ENCODE measurements at regions not wholly inside any gene's neighbourhood (a gene's known extent, or its start where the extent isn't known, plus 50 kb on each side); places are given as distances from the start of the nearest gene placed in this dataset.

GRCh38 chr2:235377176-235377575 lies 116.7 kb upstream of the AGAP1 start:
- H3K27ac ChIP-seq (ENCODE audit: low read depth in 2 of 2, low read length in 2 of 2), result no peak overlapping the region
- no peaks in the 10 kb centered on the region for H3K36me3 ChIP-seq (ENCODE audit: control insufficient read depth in 2 of 3, insufficient read depth in 3 of 3, low read length in 3 of 3)
- H3K9ac ChIP-seq (ENCODE audit: low read length in 3 of 3), result no peak overlapping the region
- H3K4me1 ChIP-seq (ENCODE audit: control insufficient read depth in 2 of 3, insufficient read depth in 2 of 3, low read depth in 1 of 3, low read length in 3 of 3), result no peaks in the 10 kb centered on the region
- H3K27me3 ChIP-seq (ENCODE audit: control insufficient read depth, insufficient read depth, low read length), result no peaks in the 10 kb centered on the region
- FAIRE-seq (no peak), DNase-seq (no peak)
- no peak overlapping the region for H3K4me3 ChIP-seq (ENCODE audit: low read length in 3 of 3)
- intact Hi-C loops (cut with DNase I), result no loop called here
- H3K9me3 ChIP-seq (ENCODE audit: control insufficient read depth in 2 of 3, insufficient read depth in 1 of 3, low read length in 3 of 3), result no peaks in the 10 kb centered on the region
- TF ChIP-seq, protein P1, sequence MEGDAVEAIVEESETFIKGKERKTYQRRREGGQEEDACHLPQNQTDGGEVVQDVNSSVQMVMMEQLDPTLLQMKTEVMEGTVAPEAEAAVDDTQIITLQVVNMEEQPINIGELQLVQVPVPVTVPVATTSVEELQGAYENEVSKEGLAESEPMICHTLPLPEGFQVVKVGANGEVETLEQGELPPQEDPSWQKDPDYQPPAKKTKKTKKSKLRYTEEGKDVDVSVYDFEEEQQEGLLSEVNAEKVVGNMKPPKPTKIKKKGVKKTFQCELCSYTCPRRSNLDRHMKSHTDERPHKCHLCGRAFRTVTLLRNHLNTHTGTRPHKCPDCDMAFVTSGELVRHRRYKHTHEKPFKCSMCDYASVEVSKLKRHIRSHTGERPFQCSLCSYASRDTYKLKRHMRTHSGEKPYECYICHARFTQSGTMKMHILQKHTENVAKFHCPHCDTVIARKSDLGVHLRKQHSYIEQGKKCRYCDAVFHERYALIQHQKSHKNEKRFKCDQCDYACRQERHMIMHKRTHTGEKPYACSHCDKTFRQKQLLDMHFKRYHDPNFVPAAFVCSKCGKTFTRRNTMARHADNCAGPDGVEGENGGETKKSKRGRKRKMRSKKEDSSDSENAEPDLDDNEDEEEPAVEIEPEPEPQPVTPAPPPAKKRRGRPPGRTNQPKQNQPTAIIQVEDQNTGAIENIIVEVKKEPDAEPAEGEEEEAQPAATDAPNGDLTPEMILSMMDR (IDR thresholded peaks at IDR 0.05; ENCODE audit: borderline replicate concordance, extremely low read depth, insufficient read depth), result no peak

DNA sequence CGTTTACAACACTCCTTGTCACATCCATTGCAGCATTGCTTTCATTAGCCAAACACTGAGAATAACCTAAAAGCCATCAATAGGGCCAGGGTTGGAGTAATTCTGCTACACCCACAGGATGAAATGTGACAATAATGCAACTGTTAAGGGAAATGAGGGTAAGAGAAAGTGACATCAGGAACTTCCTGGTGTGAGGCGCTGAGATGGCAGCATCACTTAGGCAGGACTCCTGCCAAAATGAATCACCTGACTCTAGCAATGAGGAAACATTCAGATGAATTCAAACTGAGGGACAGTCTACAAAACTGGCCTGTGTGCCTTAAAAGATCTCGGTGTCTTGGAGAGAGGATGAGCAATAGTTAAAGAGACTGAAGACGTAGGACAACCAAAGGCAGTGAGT lies 115.6 kb upstream of the AGAP1 start:
- H3K27ac ChIP-seq (ENCODE audit: low read depth in 2 of 2, low read length in 2 of 2), result no peak overlapping the region
- TF ChIP-seq, protein P1 (IDR thresholded peaks at IDR 0.05; ENCODE audit: borderline replicate concordance, extremely low read depth, insufficient read depth), result no peak
- no peaks in the 10 kb centered on the region for H3K36me3 ChIP-seq (ENCODE audit: control insufficient read depth in 2 of 3, insufficient read depth in 3 of 3, low read length in 3 of 3)
- H3K4me3 ChIP-seq (ENCODE audit: low read length in 3 of 3), result no peak overlapping the region
- no peaks in the 10 kb centered on the region for H3K27me3 ChIP-seq (ENCODE audit: control insufficient read depth, insufficient read depth, low read length)
- H3K4me1 ChIP-seq (ENCODE audit: control insufficient read depth in 2 of 3, insufficient read depth in 2 of 3, low read depth in 1 of 3, low read length in 3 of 3), result no peaks in the 10 kb centered on the region
- intact Hi-C loops (cut with DNase I), result no loop called here
- H3K9ac ChIP-seq (ENCODE audit: low read length in 3 of 3), result no peak overlapping the region
- FAIRE-seq (no peak), DNase-seq (no peak)
- H3K9me3 ChIP-seq (ENCODE audit: control insufficient read depth in 2 of 3, insufficient read depth in 1 of 3, low read length in 3 of 3), result no peaks in the 10 kb centered on the region

DNA sequence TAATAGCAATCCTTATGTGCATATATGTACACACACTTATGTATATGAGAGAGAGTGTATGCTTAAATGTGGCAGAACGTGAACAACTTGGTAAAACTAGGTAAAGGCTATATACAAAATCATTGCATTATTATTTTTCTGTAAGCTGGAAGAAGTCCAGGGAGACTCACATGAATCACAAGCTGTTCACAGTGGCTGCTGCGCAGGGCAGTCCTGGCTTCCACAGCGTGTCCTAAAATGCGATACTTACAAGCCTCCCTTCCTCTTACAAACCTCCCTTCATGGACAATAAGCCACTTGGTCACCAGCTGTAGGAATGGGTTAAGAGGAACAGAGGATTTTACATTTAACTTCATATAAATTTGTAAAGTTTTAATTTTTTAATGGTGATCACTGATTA lies 114.9 kb upstream of the AGAP1 start:
- intact Hi-C loops (cut with DNase I), result no loop called here
- FAIRE-seq, result no peak
- H3K9me3 ChIP-seq (ENCODE audit: control insufficient read depth in 2 of 3, insufficient read depth in 1 of 3, low read length in 3 of 3), result no peaks in the 10 kb centered on the region
- H3K4me3 ChIP-seq (ENCODE audit: low read length in 3 of 3), result no peak overlapping the region
- DNase-seq, result no peak
- TF ChIP-seq, protein P1 (IDR thresholded peaks at IDR 0.05; ENCODE audit: borderline replicate concordance, extremely low read depth, insufficient read depth), result no peak
- H3K9ac ChIP-seq (ENCODE audit: low read length in 3 of 3), result no peak overlapping the region
- no peaks in the 10 kb centered on the region for H3K4me1 ChIP-seq (ENCODE audit: control insufficient read depth in 2 of 3, insufficient read depth in 2 of 3, low read depth in 1 of 3, low read length in 3 of 3)
- H3K36me3 ChIP-seq (ENCODE audit: control insufficient read depth in 2 of 3, insufficient read depth in 3 of 3, low read length in 3 of 3), result no peaks in the 10 kb centered on the region
- H3K27me3 ChIP-seq (ENCODE audit: control insufficient read depth, insufficient read depth, low read length), result no peaks in the 10 kb centered on the region
- no peak overlapping the region for H3K27ac ChIP-seq (ENCODE audit: low read depth in 2 of 2, low read length in 2 of 2)

DNA sequence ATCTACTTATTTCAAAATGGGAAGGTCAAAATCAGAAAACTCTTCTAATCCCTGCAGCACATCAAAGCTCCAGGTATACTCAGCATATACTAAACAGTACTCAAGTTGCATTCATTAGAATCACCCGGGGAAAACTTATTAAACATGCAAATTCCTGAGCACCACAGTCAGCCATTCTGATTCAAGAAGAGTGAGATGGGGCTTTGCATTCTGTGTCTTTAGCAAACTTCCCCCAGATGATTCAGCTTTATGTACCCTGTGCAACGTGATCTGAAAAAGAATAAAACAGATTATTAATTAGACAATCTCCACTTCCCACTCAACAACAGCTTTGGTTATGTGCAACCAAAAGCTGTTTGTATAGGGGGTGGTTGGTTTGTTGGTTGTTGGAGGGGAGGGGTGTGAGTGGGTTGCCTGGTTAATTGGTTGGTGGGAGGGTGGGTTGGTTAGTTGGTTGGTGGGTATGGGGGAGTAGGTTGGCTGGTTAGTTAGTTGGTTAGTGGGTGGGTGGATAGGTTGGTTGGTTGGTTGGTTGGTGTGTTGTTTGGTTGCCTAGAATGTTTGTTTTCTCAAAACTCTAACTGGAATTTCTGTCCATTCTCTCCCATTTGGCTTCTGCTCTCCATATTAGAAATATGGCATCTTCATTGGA lies 112.5 kb upstream of the AGAP1 start:
- FAIRE-seq, result no peak

More for the DNA sequence above, 112.5 kb upstream of the AGAP1 start:
- Histone ChIP-seq H3K27me3 (ENCODE audit: control insufficient read depth, insufficient read depth, low read length) (no peaks in the 10 kb centered on the region), H3K9ac (ENCODE audit: low read length in 3 of 3) (no peak overlapping the region), H3K4me1 (ENCODE audit: control insufficient read depth in 2 of 3, insufficient read depth in 2 of 3, low read depth in 1 of 3, low read length in 3 of 3) (no peaks in the 10 kb centered on the region), H3K9me3 (ENCODE audit: control insufficient read depth in 2 of 3, insufficient read depth in 1 of 3, low read length in 3 of 3) (no peaks in the 10 kb centered on the region), H3K4me3 (ENCODE audit: low read length in 3 of 3) (no peak overlapping the region), H3K27ac (ENCODE audit: low read depth in 2 of 2, low read length in 2 of 2) (no peak overlapping the region), H3K36me3 (ENCODE audit: control insufficient read depth in 2 of 3, insufficient read depth in 3 of 3, low read length in 3 of 3) (no peaks in the 10 kb centered on the region)
- TF ChIP-seq, protein P1 (IDR thresholded peaks at IDR 0.05; ENCODE audit: borderline replicate concordance, extremely low read depth, insufficient read depth), result no peak
- intact Hi-C loops (cut with DNase I), result no loop called here
- no peak for DNase-seq
